GM19452 (cell line): ENCODE measurements at regions not wholly inside any gene's neighbourhood (a gene's known extent, or its start where the extent isn't known, plus 50 kb on each side); places are given as distances from the start of the nearest gene placed in this dataset.

Experiments
- ATAC-seq: cut with Tn5 transposase; IDR thresholded peaks from one replicate; pipeline ENCODE4 v1.9.1; 2021; ENCODE audit not compliant: unreplicated experiment

DNA sequence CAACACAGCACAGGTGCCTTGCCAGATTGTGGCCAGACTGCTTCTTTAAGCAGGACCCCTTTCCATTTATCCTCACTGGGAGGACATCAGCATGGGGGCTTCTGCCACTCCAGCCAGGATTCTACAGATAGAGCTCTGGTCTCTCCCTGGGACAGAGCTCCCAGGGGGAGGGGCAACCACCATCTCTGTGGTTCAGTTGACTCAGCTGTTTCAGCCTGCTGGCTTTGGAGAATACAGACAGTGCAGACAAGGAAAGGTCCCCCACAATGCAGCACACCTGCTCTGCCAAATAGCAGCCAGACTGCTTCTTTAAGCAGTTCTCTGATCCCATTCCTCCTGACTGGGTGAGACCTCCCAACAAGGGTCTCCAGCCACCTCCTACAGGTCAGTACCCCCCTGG is 132.8 kb downstream of the OR2K2 start:
- no peak for ATAC-seq

GRCh38 chr9:111195766-111196165 is 134.3 kb downstream of the OR2K2 start:
- no peak for ATAC-seq

DNA sequence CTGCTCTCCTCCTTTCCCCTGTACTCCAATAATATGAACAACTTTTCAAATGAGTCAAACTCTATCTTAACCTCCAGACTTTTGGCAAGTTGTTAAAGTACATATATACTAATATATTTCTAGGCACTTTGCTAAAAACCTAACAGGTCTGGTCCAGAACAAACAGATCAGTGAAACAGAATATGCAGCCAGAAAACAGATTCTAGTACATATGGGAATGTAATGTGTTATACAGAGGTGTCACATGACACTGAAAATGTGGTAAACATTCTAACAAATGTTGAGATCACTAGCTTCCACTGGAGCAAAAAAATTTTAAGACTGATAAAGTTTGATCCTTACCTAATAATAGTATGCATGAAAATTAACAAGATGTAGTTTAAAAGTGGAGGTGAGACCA is 136.9 kb downstream of the OR2K2 start:
- no peak for ATAC-seq

GRCh38 chr9:111192650-111193049 is 137.4 kb downstream of the OR2K2 start:
- no peak for ATAC-seq

GRCh38 chr9:111190347-111190746 is 139.7 kb downstream of the OR2K2 start:
- ATAC-seq, result no peak

DNA sequence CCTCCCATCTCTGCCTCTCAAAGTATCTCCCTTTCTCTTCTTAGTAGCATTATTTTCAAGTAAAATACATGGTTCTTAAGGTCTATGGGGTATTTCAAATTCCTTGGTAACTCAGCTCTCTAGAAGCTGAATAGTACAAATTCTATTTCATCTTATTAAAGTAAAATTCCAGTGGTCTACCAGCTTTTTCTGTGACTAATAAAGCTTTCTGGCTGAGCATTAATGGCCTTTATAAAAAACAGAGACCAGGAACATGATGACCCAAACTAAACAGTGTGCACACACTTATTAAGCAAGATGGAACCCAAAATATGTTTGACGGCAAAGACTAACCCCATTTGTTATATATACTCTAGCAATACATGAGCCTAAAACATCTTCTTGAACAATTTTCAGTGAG is 142.6 kb downstream of the OR2K2 start:
- no peak for ATAC-seq

DNA sequence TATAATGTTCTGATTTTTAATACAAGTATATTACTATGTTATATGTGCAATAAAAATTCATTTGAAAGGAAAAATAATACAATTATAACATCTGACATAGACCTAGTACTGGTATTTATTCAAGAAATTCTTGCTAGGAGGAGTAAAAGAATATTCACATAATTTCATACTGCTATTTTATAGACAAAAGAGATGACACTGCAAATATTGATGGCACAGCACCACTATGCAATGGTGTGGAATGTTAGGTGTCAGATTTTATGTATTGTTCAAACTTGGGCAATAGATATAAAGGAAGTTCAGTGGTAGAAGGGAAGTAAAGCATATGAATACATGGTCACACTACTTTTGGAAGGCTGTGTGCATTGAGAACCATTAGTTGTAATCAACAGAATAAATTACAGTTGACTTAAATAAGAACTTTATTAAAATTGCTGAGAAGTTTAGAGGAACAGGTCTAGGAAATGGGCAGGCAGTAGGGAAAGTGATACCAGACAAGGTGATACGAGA is 143.9 kb downstream of the OR2K2 start:
- ATAC-seq, result no peak

GRCh38 chr9:111180811-111181210 is 142.5 kb upstream of the LPAR1 start:
- no peak for ATAC-seq

GRCh38 chr9:111179577-111179976 is 141.3 kb upstream of the LPAR1 start:
- ATAC-seq, result no peak

- ATAC-seq, result no peak
Measured at GRCh38 chr9:111178331-111179055, 140.2 kb upstream of the LPAR1 start.

DNA sequence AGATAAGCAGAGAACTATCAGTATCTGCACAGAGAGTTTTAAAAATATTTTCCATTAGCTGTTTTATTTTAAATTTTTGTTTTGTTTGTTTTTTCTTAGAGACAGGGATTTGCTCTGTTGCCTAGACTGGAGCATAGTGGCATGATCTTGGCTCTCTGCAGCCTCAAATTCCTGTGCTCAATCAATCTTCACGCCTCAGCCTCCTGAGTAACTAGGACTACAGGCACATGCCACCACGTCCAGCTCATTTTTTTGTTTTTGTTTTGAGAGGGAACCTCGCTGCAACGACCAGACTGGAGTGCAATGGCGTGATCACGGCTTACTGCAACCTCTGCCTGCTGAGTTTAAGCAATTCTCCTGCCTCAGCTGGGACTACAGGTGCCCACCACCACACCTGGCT is 138.2 kb upstream of the LPAR1 start:
- no peak for ATAC-seq

DNA sequence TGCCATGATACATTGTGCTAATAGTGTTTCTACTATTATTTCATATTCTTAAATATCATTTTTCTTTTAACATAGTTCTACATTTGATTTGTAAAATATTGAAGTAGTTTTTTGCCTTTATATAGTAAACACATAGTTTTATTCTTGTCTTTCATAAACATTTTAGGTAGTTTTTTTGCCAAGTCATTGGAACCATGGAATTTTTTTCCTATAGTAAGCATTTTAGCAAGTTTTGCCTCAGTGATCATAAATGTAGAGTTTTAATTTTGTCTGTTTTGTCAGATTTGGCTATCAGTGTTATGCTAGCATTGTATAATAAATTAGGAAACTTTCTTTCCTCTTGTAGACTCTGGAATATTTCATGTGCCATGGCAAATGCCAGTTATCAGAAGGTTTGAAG is 137.1 kb upstream of the LPAR1 start:
- no peak for ATAC-seq

DNA sequence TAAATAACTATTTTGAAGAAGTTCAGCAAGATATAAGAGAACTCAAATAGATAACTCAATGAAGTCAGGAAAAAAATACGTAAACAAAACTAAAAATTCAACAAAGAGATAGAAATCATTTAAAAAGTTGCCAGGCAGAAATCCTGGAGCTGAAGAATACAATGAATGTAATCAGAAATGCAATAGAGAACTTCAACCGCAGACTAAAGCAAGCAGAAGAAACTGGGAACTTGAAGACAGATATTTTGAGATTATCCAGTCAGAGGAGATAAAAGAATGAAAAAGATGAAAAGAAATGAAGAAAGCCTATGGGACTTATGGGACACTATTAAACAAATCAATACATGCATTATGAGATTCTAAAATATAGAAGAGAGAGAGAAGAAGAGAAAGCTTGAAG is 129.1 kb upstream of the LPAR1 start:
- no peak for ATAC-seq

- ATAC-seq, result no peak
Measured at GRCh38 chr9:111163716-111164389, 125.6 kb upstream of the LPAR1 start.

GRCh38 chr9:111162026-111162425 is 123.8 kb upstream of the LPAR1 start:
- no peak for ATAC-seq

- ATAC-seq, result no peak
Measured at GRCh38 chr9:111161015-111161415, 122.7 kb upstream of the LPAR1 start.

DNA sequence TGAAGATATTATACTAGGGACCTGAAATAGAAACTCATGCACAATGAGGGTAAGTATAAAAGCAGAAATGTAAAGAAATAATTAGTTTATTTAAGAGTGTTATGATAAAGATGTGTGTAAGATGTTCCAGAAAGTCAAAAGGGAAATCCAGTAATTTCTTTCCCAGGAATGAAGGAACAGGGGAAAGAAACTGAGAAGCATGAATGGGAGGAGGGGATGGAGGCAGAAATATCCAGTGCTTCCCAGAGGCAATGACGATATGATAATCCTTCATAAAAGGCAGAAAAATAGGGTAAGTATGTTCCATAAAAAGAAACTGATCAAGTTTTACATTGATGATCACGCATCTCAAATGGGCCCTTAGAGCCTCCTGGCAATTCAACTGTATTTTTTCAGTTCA is 120.7 kb upstream of the LPAR1 start:
- no peak for ATAC-seq

GRCh38 chr9:111158363-111158762 is 120.1 kb upstream of the LPAR1 start:
- no peak for ATAC-seq

- ATAC-seq, result no peak
Measured at GRCh38 chr9:111154081-111154562, 115.9 kb upstream of the LPAR1 start.

GRCh38 chr9:111152614-111153406 is 114.5 kb upstream of the LPAR1 start:
- ATAC-seq, result no peak

DNA sequence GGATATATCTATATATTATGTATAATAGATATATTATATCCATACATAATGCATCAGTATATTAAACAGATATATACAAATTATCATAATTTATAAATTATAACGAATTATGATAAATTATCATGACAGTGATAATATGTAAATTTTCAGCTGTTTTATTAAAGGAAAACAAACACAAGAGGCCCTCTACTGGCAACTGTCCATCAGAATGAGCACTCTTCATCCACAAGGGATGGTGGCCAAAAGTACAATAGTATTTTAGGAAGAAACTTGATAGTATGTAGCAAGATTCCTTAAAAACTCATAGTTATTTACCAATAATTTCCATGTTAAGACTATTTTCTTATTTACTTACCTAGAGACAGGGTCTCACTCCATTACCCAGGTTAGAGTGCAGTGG is 113.3 kb upstream of the LPAR1 start:
- ATAC-seq, result no peak

DNA sequence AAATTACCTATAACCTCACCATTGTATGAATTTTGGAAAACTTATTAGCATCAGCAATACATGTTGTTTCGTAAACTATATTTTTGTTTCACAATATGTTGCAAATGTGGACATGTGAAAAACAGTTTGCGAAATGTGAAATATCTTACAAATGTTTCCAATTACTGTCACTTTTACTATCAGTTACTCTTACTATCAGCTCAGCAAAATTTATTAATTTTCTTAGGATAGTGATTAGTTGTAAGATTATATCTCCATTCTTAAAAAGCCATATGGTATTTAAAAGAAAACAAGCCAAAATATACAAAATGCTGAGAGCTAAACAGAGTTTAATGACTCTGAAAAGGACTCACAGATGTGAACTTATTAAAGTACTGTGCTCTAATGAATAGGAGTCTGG is 111.9 kb upstream of the LPAR1 start:
- ATAC-seq, result no peak
